ENCODE measurements at regions not wholly inside any gene's neighbourhood (a gene's known extent, or its start where the extent isn't known, plus 50 kb on each side); places are given as distances from the start of the nearest gene placed in this dataset.
"Not testable (repeated sequence)": the region's sequence is repeated elsewhere in the genome, so short reads cannot be mapped to it uniquely, and the experiment has no call there.

- DNase-seq: no peak
These were observed 224.7 kb upstream of the EGLN3 start for GRCh38 chr14:34175574-34175973.

DNA sequence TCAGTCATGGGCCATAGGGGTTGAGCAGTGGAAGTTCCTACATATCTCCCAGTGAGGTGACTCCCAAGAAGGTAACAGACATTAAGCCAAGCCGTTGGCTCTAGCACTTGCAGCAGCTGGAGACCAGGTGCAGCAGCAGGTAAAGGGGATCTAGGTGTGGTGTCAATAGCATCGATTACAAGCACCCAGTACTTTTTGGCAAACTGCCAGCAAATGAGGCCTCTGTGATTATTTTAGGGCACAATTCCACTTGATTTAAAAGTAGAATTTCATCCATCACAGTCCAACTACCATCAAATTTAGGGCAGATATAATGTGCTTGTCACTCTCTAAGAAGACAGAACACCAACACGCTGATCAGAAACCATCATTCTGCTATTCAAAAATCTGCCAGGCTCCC, 224.1 kb upstream of the EGLN3 start:
- no peak for DNase-seq

GRCh38 chr14:34173916-34174315, 223.0 kb upstream of the EGLN3 start:
- no peak for DNase-seq

GRCh38 chr14:34172550-34173368, 221.9 kb upstream of the EGLN3 start:
- DNase-seq: no peak

DNA sequence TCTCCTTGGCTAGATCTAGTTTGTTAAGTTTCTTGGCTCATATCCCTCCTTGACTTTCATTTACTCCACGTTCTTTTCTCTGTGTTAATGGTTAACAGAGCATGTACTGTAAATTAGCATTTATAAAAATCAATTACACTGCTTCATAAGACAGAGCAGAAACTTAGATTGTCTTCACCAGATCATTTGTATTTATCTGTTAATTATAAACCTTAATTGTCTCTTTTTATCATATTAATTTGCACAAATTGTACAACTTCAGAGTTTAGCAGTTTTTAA, 221.2 kb upstream of the EGLN3 start:
- no peak for DNase-seq

- DNase-seq: no peak
These were observed 220.7 kb upstream of the EGLN3 start for GRCh38 chr14:34171431-34172172.

DNA sequence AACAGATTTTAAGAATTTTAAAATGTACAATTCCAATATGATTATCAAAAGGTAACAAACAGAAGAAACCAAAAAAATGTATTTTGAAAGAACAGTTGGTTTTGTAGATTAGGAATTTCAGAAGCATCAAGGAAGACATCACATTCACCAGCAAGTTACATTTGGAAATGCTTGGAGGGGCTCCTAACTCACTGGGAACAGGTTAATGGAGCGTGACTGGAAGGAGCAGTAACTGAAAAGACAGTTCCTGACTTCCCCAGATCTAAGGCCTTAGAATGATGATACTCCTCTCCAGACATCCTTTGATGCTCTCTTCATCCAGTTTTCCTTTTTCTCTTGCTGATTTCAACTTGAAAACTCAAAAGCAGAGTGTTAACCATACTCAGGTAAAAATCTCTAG, 220.0 kb upstream of the EGLN3 start:
- peak; percentile 73 for DNase-seq

DNA sequence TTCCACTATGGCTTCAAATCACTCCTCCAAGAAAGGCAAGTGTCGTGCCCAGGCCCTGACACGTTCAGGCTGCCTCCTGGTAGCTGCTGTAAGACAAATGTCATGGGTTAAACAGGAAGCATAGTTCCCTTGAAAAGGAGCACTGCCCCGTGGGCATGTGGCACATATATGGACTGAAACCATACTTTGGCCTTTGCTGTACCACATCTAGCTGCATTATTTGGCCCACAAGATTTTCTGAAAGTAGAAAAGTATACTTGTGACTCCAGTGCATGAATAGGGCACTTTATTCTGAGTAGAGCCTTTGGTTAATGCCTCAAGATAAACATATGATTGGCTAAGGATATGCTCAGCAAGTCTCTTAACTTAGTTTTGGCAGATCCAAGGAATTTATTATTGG, 218.7 kb upstream of the EGLN3 start:
- no peak for DNase-seq

DNA sequence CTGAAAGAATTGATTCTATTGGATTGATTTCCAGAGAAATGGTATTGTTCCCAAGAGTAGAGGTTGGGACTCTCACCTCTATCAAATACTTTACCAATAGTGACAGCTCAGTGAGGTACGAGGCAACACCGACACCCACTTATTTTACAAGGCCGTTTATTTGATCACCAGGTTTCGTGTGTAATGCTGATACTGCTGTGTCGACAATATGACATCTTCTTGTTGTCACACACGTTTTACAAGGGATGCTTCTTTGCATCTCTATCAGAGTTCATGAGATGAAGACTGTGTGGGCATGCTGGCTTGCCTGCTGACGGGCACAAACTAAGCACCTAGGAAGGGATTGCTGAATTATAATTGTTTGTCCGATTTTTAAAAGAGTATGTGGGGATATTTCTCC, 217.8 kb upstream of the EGLN3 start:
- no peak for DNase-seq

DNA sequence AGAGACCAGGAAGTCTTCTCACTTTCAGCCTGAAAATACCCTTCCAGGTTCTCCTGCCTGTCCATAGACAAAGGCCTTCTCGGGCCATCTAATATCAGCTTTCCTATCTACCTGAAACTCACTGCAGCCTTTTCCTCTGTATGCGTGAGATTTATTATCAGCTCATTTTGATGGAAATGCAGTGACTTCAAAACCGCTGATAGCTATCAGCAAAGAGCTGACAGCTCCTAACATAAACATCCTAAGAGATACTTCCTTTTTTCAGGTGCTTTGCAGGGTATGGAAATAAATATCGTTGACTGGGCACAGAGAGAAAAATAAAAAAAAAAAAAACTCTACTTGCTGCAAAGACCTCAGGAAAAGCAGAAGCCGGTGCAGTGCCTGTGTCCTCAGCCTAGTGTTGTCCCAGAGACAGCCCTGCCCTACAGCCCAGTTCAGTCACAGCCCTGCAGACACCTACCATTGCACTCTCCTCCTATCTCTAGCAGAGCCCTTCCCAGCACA, 215.0 kb upstream of the EGLN3 start:
- no peak for DNase-seq

DNA sequence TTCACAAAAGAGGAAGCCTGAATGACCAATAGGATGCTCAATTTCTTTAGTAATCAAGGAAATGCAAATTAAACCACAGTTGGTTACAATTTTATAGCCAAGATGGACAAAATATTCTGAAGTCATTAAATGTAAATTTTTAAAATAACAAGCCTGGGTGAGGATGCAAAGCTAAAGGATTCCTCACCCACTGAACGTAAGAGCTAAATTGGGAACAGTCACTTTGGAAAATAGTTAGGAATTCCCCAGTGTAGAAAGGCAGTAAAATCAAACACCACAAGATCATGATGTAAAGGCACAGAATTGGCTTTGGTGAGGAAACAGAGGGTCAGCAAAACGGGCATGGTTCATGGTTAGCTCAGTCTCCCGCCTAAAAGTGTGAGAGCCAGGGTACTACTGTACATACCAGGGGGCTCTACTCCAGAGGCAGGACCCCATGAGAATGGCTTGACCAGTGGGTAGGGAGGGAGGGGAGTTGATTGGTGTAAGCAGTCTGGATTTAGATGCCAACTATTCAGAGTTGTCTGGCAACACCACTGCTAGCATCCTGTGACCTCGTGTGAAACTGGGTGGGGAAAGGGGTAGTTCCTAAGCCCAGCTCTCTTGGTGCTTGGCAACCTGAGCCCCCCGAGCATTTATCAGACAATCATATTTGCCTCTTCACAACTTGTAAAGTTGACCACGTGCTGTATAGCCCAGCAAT, 213.4 kb upstream of the EGLN3 start:
- DNase-seq: no peak

DNA sequence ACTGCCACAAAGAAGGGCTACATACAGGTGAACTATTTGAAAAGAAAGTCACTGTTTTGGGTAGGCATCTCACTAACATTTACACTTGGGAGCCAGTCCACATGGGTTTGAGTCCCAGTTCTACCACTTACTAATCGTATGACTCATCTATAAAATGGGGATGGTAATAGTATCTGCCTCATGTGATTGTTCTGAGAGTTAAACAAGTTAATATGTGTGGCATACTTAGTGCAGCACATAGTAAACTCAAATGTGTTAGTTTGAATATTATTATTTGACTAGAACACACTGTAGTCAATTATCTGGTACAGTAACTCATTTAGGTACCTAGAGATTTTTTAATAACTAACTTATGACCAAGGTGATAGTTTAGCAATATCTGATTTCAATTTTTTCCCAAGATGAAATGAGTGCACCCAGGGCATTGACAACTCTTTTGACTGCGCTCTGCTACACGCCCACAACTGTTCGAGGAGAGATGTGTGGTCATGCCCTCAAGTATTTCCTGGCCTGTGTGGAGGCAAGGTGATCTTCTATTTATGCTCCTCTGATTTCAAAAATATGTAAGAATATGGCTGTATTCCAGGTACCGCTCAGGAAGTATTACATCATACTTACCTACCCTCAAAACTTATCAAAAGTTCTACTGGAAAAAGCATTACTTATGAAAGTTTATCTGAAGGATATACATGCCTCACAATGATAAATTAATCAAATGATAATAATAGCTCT, 210.6 kb upstream of the EGLN3 start:
- no peak for DNase-seq

GRCh38 chr14:34160619-34161018, 209.7 kb upstream of the EGLN3 start:
- no peak for DNase-seq

DNA sequence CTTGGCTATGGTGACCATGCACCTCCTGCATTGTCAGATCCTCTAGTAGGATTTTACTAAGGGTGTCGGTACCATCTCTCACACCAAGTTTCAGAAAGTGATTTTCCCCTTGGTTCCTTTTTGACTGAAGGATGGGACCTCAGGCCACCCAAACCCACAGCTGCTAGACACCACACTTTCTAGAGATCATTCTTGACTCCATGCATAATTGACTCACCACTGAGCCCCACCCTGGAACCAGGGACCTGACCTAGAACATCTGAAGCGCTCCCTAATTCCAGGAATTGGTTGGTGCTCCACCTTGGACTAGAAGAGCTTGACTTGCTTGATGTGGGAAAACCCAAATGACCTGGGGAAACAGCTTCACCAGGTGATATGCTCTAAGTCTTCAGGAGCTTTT, 206.8 kb upstream of the EGLN3 start:
- no peak for DNase-seq

GRCh38 chr14:34147461-34147860, 196.6 kb upstream of the EGLN3 start:
- DNase-seq: no peak

- not testable (repeated sequence) for DNase-seq
These were observed 189.3 kb upstream of the EGLN3 start for GRCh38 chr14:34140127-34140526.

- DNase-seq: peak; percentile 28
These were observed 188.6 kb upstream of the EGLN3 start for GRCh38 chr14:34139160-34140121.

DNA sequence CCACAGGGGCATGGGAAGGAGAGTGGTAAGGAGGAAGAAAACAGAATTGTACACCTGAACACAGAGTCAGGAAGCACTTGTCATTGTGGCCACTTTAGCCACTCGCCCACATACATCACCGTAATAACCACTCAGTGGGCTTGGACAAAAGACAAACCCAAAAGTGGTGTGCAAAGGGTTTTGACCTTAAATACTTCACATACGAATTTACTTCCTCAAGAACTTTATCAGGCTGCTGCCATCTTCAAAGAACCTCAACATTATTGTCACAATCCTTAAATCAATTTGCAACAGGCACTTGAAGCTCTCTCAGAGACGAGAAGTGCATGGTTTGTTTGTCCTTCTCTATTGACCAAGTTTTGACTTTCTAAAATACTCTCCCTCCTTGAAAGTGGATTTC, 187.3 kb upstream of the EGLN3 start:
- DNase-seq: no peak

DNA sequence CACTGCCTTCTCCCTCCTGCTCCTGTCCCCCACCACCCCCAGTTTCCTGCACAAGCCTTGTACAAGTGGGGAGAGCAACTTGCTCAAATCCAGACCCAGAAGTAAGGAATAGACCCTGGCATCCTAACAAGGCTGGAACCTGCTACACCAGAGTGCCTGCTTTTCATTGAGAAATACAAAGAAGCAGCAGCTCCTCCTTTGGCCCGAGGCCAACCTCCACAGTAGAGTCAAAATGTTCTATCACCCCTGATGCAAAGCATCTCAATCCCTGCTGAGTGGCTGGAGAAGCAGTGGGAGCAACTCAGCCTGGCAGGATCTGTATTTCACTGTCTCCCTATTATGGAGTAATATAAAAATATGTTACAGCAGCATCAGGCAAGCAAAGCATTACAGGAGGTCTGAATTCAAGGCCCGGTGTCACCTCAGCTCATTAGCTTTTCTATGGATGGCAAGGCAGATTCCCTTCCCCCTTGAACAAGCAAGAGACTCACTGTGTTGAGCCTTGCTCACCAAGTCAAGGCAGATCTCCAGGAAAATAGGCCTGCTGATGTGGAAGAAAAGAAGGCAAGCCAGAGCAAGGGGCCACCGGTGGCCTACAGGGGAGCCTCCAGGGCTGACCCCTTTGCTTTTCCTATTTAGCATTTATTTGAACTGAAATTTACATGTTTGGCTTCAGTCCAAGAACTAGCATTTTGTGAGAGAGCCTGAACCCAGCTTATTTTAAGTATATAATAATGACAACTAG, 186.3 kb upstream of the EGLN3 start:
- DNase-seq: no peak

GRCh38 chr14:34135492-34135891, 184.6 kb upstream of the EGLN3 start:
- DNase-seq: no peak
